ENCODE measurements at regions not wholly inside any gene's neighbourhood (a gene's known extent, or its start where the extent isn't known, plus 50 kb on each side); places are given as distances from the start of the nearest gene placed in this dataset.

DNA sequence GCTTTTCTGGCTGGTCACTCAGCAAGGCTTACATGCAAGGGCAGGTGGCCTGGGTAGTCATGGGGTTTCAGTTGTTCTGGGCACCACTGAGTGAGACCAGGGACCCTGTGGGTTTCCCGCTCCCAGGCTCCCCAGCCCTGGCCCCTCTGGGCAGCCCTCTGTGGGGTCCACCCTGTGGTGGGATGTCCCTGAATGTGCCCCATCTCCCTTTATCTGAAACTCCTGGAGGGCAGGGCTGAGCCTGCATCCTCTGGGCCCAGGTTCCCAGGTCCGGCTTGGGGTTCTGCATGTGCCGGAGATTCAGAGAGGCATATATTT, 1041.0 kb downstream of the BRD1 start:
- Histone ChIP-seq H3K4me1 (ENCODE audit: control insufficient read depth in 2 of 2, insufficient read depth in 1 of 2, low read depth in 1 of 2, low read length in 2 of 2) (peaks cover 0 to 2% of the 10 kb centered on the region in 2 donors), H3K18ac (ENCODE audit: low read length) (peak overlapping the region; percentile 72), H2AFZ (ENCODE audit: low read length) (no peak overlapping the region), H3K27ac (replicated peaks; ENCODE audit: low read length) (no peak overlapping the region), H3K9ac (ENCODE audit: low read depth, low read length, poor library complexity) (no peak overlapping the region), H3K14ac (ENCODE audit: low read length) (no peak overlapping the region), H4K91ac (ENCODE audit: low read depth, low read length, poor library complexity) (no peak overlapping the region), H3K23ac (ENCODE audit: low read depth, low read length, poor library complexity) (peak overlapping the region; percentile 14), H3K27me3 (ENCODE audit: control insufficient read depth in 3 of 3, insufficient read depth in 3 of 3, low read depth in 1 of 3, low read length in 3 of 3) (no peaks in the 10 kb centered on the region), H2BK5ac (ENCODE audit: low read length) (no peak overlapping the region), H3K79me1 (ENCODE audit: low read depth, low read length) (no peaks in the 10 kb centered on the region), H3K36me3 (replicated peaks in 1 of 2; ENCODE audit: control insufficient read depth in 2 of 2, insufficient read depth in 2 of 2, low read length in 2 of 2) (no peaks in the 10 kb centered on the region), H3K4me2 (ENCODE audit: insufficient read depth, low read length, poor library complexity, severe bottlenecking) (no peak overlapping the region), H2AK5ac (ENCODE audit: low read depth, low read length) (peak overlapping the region; percentile 32), H2BK15ac (ENCODE audit: low read length) (no peak overlapping the region), H3K4ac (ENCODE audit: low read length) (no peak overlapping the region), H4K8ac (ENCODE audit: low read depth, low read length) (no peak overlapping the region), H3K4me3 (ENCODE audit: low read length in 2 of 2) (peak overlapping the region in 1 of 2 donors; percentile 11), H2BK12ac (ENCODE audit: low read length) (no peak overlapping the region), H3K9me3 (replicated peaks in 1 of 2; ENCODE audit: control insufficient read depth in 2 of 2, insufficient read depth in 1 of 2, low read depth in 1 of 2, low read length in 2 of 2) (peaks cover 0 to 2% of the 10 kb centered on the region in 2 donors), H2BK120ac (ENCODE audit: low read depth, low read length) (no peak overlapping the region)
- no CpG with 5 or more reads among the region's 3 CpGs for WGBS, 2 donors (ENCODE audit: extremely low coverage in 2 of 2, insufficient read length in 2 of 2, insufficient replicate concordance in 1 of 2)
- no peak for DNase-seq (ENCODE audit: low spot score)

DNA sequence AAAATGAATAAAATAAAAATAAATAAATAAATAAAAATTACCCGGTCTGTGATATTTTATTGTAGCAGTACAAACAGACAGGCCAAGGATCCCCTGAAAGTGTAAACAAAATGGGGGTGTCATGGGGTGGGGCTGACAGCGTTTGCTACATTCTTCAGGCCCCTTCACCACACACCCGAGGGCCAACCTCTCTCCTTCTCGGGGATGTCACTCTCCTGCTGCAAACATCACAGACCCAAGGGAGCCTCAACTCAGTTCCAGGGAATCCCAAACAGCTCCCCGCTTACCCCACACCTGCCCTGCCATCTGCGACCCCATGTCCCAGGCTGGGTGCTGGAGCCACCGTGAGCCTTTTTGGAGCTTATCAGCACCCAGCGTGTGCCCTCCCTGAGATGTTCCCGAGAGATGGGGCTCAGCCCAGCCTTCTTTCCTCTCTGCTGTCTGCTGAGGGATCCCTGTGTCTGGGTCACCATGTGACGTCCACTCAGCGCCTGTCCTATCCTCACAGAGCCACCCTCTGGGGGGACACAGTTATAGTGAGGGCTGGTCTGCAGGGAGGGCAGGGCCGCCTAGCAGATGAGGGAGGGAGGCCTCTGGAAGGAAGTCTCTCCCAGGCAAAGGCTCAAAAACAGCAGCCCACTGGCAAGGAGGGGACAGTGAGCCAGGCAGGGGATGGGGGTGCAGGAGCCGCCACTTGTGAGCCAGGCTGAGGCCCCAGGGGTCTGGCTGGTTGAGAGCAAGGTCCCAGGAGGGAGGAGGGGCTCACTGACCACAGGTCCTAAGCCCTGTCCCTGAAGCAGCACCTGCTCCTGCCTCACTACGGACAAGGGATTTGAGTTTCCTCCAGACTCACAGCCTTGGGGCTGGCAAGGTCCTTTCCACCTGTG, 1041.6 kb downstream of the BRD1 start:
- Histone ChIP-seq H2AK5ac (ENCODE audit: low read depth, low read length) (peak overlapping the region; percentile 32), H3K4me1 (ENCODE audit: control insufficient read depth in 2 of 2, insufficient read depth in 1 of 2, low read depth in 1 of 2, low read length in 2 of 2) (peaks cover 0 to 2% of the 10 kb centered on the region in 2 donors), H3K9me3 (replicated peaks in 1 of 2; ENCODE audit: control insufficient read depth in 2 of 2, insufficient read depth in 1 of 2, low read depth in 1 of 2, low read length in 2 of 2) (peaks cover 0 to 2% of the 10 kb centered on the region in 2 donors), H2BK15ac (ENCODE audit: low read length) (peak overlapping the region; percentile 4), H2BK120ac (ENCODE audit: low read depth, low read length) (no peak overlapping the region), H3K4ac (ENCODE audit: low read length) (no peak overlapping the region), H3K18ac (ENCODE audit: low read length) (peak overlapping the region; percentile 72), H2BK12ac (ENCODE audit: low read length) (peak overlapping the region; percentile 2), H3K27me3 (ENCODE audit: control insufficient read depth in 3 of 3, insufficient read depth in 3 of 3, low read depth in 1 of 3, low read length in 3 of 3) (no peaks in the 10 kb centered on the region), H3K79me1 (ENCODE audit: low read depth, low read length) (no peaks in the 10 kb centered on the region), H4K8ac (ENCODE audit: low read depth, low read length) (no peak overlapping the region), H3K36me3 (replicated peaks in 1 of 2; ENCODE audit: control insufficient read depth in 2 of 2, insufficient read depth in 2 of 2, low read length in 2 of 2) (no peaks in the 10 kb centered on the region), H4K91ac (ENCODE audit: low read depth, low read length, poor library complexity) (no peak overlapping the region), H2BK5ac (ENCODE audit: low read length) (no peak overlapping the region), H3K27ac (replicated peaks; ENCODE audit: low read length) (no peak overlapping the region), H2AFZ (ENCODE audit: low read length) (no peak overlapping the region), H3K23ac (ENCODE audit: low read depth, low read length, poor library complexity) (peak overlapping the region; percentile 14), H3K14ac (ENCODE audit: low read length) (peak overlapping the region; percentile 27), H3K9ac (ENCODE audit: low read depth, low read length, poor library complexity) (no peak overlapping the region), H3K4me3 (ENCODE audit: low read length in 2 of 2) (peak overlapping the region in 1 of 2 donors; percentile 11), H3K4me2 (ENCODE audit: insufficient read depth, low read length, poor library complexity, severe bottlenecking) (no peak overlapping the region)
- WGBS, 2 donors (ENCODE audit: extremely low coverage in 2 of 2, insufficient read length in 2 of 2, insufficient replicate concordance in 1 of 2) = no CpG with 5 or more reads among the region's 14 CpGs
- DNase-seq (ENCODE audit: low spot score) = no peak

DNA sequence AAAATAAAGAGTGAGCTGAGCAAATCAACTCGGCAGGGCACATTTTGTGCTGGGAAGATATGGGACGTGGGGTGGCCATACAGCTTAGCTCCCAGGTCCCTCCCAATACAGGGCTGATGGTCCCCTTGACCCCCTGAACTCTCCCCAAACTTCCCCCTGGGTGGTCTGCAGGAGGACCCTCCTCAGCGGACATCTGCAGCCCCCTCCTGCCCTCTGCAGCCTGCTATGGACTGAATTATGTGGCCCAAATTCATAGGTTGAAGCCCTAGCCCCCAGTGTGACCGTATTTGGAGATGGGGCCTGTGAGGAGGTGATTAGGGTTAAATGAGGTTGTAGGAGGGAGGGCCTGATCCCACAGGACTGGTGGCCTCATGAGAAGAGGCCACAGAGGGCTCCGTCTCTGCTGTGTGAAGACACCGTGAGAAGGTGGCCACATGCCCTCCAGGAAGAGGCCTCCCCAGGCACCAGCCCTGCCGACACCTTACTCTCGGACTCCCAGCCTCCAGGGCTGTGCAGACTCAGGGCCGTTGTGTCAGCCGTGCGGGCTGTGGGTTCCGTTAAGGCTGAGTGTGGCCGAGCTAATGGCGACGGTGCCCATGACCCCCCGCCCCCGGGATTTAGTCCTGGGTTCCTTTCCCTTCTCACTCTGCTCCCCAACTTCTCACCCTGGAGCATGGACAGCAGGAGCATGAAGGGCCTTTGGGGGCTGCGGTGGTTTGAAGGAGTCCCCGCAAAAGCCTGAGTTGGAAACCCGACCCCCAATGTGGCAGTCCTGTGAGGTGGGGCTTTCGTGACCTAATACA, 1042.8 kb downstream of the BRD1 start:
- no peak overlapping the region for H3K4me2 ChIP-seq (ENCODE audit: insufficient read depth, low read length, poor library complexity, severe bottlenecking)
- H2BK5ac ChIP-seq (ENCODE audit: low read length) = no peak overlapping the region
- H2AFZ ChIP-seq (ENCODE audit: low read length) = no peak overlapping the region
- peak overlapping the region; percentile 44 for H3K9ac ChIP-seq (ENCODE audit: low read depth, low read length, poor library complexity)
- no peaks in the 10 kb centered on the region for H3K79me1 ChIP-seq (ENCODE audit: low read depth, low read length)
- no peak for DNase-seq (ENCODE audit: low spot score)
- peak overlapping the region; percentile 48 for H3K18ac ChIP-seq (ENCODE audit: low read length)
- peak overlapping the region; percentile 40 for H3K14ac ChIP-seq (ENCODE audit: low read length)
- peaks cover 0 to 2% of the 10 kb centered on the region in 2 donors for H3K9me3 ChIP-seq (replicated peaks in 1 of 2; ENCODE audit: control insufficient read depth in 2 of 2, insufficient read depth in 1 of 2, low read depth in 1 of 2, low read length in 2 of 2)
- no peaks in the 10 kb centered on the region for H3K27me3 ChIP-seq (ENCODE audit: control insufficient read depth in 3 of 3, insufficient read depth in 3 of 3, low read depth in 1 of 3, low read length in 3 of 3)
- WGBS, 2 donors (ENCODE audit: extremely low coverage in 2 of 2, insufficient read length in 2 of 2, insufficient replicate concordance in 1 of 2) = no CpG with 5 or more reads among the region's 21 CpGs
- H3K36me3 ChIP-seq (replicated peaks in 1 of 2; ENCODE audit: control insufficient read depth in 2 of 2, insufficient read depth in 2 of 2, low read length in 2 of 2) = no peaks in the 10 kb centered on the region
- no peak overlapping the region for H4K91ac ChIP-seq (ENCODE audit: low read depth, low read length, poor library complexity)
- no peak overlapping the region for H3K4ac ChIP-seq (ENCODE audit: low read length)
- no peak overlapping the region for H2BK15ac ChIP-seq (ENCODE audit: low read length)
- H2BK120ac ChIP-seq (ENCODE audit: low read depth, low read length) = no peak overlapping the region
- no peak overlapping the region for H3K27ac ChIP-seq (replicated peaks; ENCODE audit: low read length)
- no peak overlapping the region for H3K4me3 ChIP-seq (ENCODE audit: low read length in 2 of 2)
- peaks cover 0 to 2% of the 10 kb centered on the region in 2 donors for H3K4me1 ChIP-seq (ENCODE audit: control insufficient read depth in 2 of 2, insufficient read depth in 1 of 2, low read depth in 1 of 2, low read length in 2 of 2)
- H2BK12ac ChIP-seq (ENCODE audit: low read length) = no peak overlapping the region
- no peak overlapping the region for H4K8ac ChIP-seq (ENCODE audit: low read depth, low read length)
- no peak overlapping the region for H3K23ac ChIP-seq (ENCODE audit: low read depth, low read length, poor library complexity)
- no peak overlapping the region for H2AK5ac ChIP-seq (ENCODE audit: low read depth, low read length)

DNA sequence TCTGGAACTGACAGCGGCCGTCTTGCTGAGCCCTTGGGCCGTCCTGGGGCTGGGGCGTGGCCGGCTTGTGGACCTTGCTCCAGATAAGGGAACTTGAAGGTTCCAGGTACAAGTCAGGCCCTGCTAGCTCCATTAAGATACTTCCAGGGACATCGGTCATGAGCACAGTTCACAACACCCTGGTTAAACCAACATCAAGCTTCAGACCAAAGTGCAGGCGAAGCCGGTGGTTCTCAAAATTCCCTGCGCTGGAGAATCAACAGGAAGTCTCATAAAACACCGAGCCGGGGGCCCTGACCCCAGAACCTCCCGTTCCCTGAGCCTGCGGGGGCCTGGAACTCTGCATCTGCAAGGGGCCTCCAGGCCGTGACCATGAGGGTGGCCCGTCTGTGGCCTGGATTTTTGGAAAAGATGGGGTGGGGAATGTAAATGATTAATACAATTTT, 1043.8 kb downstream of the BRD1 start:
- Histone ChIP-seq H2BK12ac (ENCODE audit: low read length) (no peak overlapping the region), H3K4me1 (ENCODE audit: control insufficient read depth in 2 of 2, insufficient read depth in 1 of 2, low read depth in 1 of 2, low read length in 2 of 2) (peaks cover 0 to 2% of the 10 kb centered on the region in 2 donors), H4K91ac (ENCODE audit: low read depth, low read length, poor library complexity) (no peak overlapping the region), H3K27me3 (ENCODE audit: control insufficient read depth in 3 of 3, insufficient read depth in 3 of 3, low read depth in 1 of 3, low read length in 3 of 3) (no peaks in the 10 kb centered on the region), H2AK5ac (ENCODE audit: low read depth, low read length) (no peak overlapping the region), H3K4ac (ENCODE audit: low read length) (no peak overlapping the region), H3K23ac (ENCODE audit: low read depth, low read length, poor library complexity) (no peak overlapping the region), H3K27ac (replicated peaks; ENCODE audit: low read length) (no peak overlapping the region), H3K18ac (ENCODE audit: low read length) (no peak overlapping the region), H2BK5ac (ENCODE audit: low read length) (no peak overlapping the region), H2AFZ (ENCODE audit: low read length) (no peak overlapping the region), H3K36me3 (replicated peaks in 1 of 2; ENCODE audit: control insufficient read depth in 2 of 2, insufficient read depth in 2 of 2, low read length in 2 of 2) (no peaks in the 10 kb centered on the region), H2BK15ac (ENCODE audit: low read length) (no peak overlapping the region), H3K9me3 (replicated peaks in 1 of 2; ENCODE audit: control insufficient read depth in 2 of 2, insufficient read depth in 1 of 2, low read depth in 1 of 2, low read length in 2 of 2) (peaks cover 0 to 2% of the 10 kb centered on the region in 2 donors), H3K4me3 (ENCODE audit: low read length in 2 of 2) (no peak overlapping the region), H3K9ac (ENCODE audit: low read depth, low read length, poor library complexity) (no peak overlapping the region), H2BK120ac (ENCODE audit: low read depth, low read length) (no peak overlapping the region), H3K14ac (ENCODE audit: low read length) (no peak overlapping the region), H3K79me1 (ENCODE audit: low read depth, low read length) (peaks cover 1% of the 10 kb centered on the region), H4K8ac (ENCODE audit: low read depth, low read length) (no peak overlapping the region), H3K4me2 (ENCODE audit: insufficient read depth, low read length, poor library complexity, severe bottlenecking) (no peak overlapping the region)
- no peak for DNase-seq (ENCODE audit: low spot score)
- no CpG with 5 or more reads among the region's 15 CpGs for WGBS, 2 donors (ENCODE audit: extremely low coverage in 2 of 2, insufficient read length in 2 of 2, insufficient replicate concordance in 1 of 2)
